WTC11 (cell line): ENCODE measurements at regions not wholly inside any gene's neighbourhood (a gene's known extent, or its start where the extent isn't known, plus 50 kb on each side); places are given as distances from the start of the nearest gene placed in this dataset.
A peak's percentile ranks its signal among the peaks of the same experiment; 100 is the strongest.

Experiments
- ATAC-seq: fragments of 200-7000 bp; cut with Tn5 transposase; 2 replicates; pipeline ENCODE4 v1.10.0; 2021; ENCODE audit warnings: mild to moderate bottlenecking, moderate library complexity
- CTCF ChIA-PET: fragments of 300-600 bp; sonication (Branson Sonifier 250); formaldehyde crosslinking; loops from one replicate; lab custom pipeline; 2021; ENCODE audit warnings: antibody characterized with exemption; lab: Charles Lee
- POLR2A ChIA-PET: fragments of 350-600 bp; sonication (Branson Sonifier 250); formaldehyde crosslinking; loops from one replicate; lab custom pipeline; 2021; ENCODE audit warnings: antibody characterized with exemption; lab: Charles Lee
- DNase-seq: peaks from one replicate; pipeline ENCODE4 v3.0.0; 2021; ENCODE audit warnings: low spot score
- H3K27ac Mint-ChIP-seq: 2 replicates; pipeline ENCODE4 v1.8.0; 2021; ENCODE audit warnings: mixed read lengths
- H3K27me3 Mint-ChIP-seq: 2 replicates; pipeline ENCODE4 v1.8.0; 2021; ENCODE audit warnings: low read depth, mild to moderate bottlenecking, moderate library complexity, mixed read lengths
- H3K36me3 Mint-ChIP-seq: 2 replicates; pipeline ENCODE4 v1.8.0; 2021; ENCODE audit warnings: mixed read lengths
- H3K4me1 Mint-ChIP-seq: 2 replicates; pipeline ENCODE4 v1.8.0; 2022; ENCODE audit warnings: mixed read lengths
- H3K4me3 Mint-ChIP-seq: 2 replicates; pipeline ENCODE4 v1.8.0; 2021; ENCODE audit warnings: mild to moderate bottlenecking, moderate library complexity, mixed read lengths
- H3K9me3 Mint-ChIP-seq: 2 replicates; pipeline ENCODE4 v1.8.0; 2021; ENCODE audit warnings: mixed read lengths
- AR ChIP-seq: fragments of 250-450 bp; sonication (Bioruptor Pico); IDR thresholded peaks from 2 replicates; pipeline ENCODE4 v1.9.0; 2021; ENCODE audit warnings: mild to moderate bottlenecking
- CREB1 ChIP-seq: sonication (generic); formaldehyde crosslinking; IDR thresholded peaks from 2 replicates; pipeline ENCODE4 v1.8.0; 2023; ENCODE audit warnings: mild to moderate bottlenecking, missing genetic modification reagents
- CREM ChIP-seq: sonication (generic); formaldehyde crosslinking; IDR thresholded peaks from 2 replicates; pipeline ENCODE4 v1.8.1; 2022; ENCODE audit warnings: mild to moderate bottlenecking, missing genetic modification reagents, moderate library complexity
- E2F4 ChIP-seq: sonication (generic); formaldehyde crosslinking; IDR thresholded peaks from 2 replicates; pipeline ENCODE4 v1.8.1; 2022; ENCODE audit warnings: low read depth, mild to moderate bottlenecking, moderate library complexity, missing genetic modification reagents, borderline replicate concordance
- E2F5 ChIP-seq: sonication (generic); formaldehyde crosslinking; IDR thresholded peaks from 2 replicates; pipeline ENCODE4 v1.8.1; 2022; ENCODE audit warnings: mild to moderate bottlenecking, moderate library complexity, missing genetic modification reagents
- ETV6 ChIP-seq: sonication (generic); formaldehyde crosslinking; IDR thresholded peaks from 2 replicates; pipeline ENCODE4 v1.8.1; 2022; ENCODE audit warnings: mild to moderate bottlenecking, missing genetic modification reagents
- FOXK1 ChIP-seq: sonication (generic); formaldehyde crosslinking; IDR thresholded peaks from 2 replicates; pipeline ENCODE4 v1.8.0; 2022; ENCODE audit warnings: mild to moderate bottlenecking, moderate library complexity, missing genetic modification reagents
- FOXP4 ChIP-seq: sonication (generic); formaldehyde crosslinking; IDR thresholded peaks from 2 replicates; pipeline ENCODE4 v1.8.0; 2022; ENCODE audit warnings: mild to moderate bottlenecking, missing genetic modification reagents
- GABPB1 ChIP-seq: sonication (generic); formaldehyde crosslinking; IDR thresholded peaks from 2 replicates; pipeline ENCODE4 v1.8.1; 2023; ENCODE audit warnings: mild to moderate bottlenecking, missing genetic modification reagents
- GRHL2 ChIP-seq: fragments of 250-450 bp; sonication (Bioruptor Pico); IDR thresholded peaks from 2 replicates; pipeline ENCODE4 v1.8.0; 2022; ENCODE audit warnings: mild to moderate bottlenecking, moderate library complexity; ENCODE audit not compliant: insufficient replicate concordance, severe bottlenecking
- JAZF1 ChIP-seq: fragments of 250-450 bp; sonication (Bioruptor Pico); IDR thresholded peaks from 2 replicates; pipeline ENCODE4 v1.9.0; 2021; ENCODE audit warnings: moderate library complexity, mild to moderate bottlenecking, inconsistent platforms
- MXD4 ChIP-seq: fragments of 250-450 bp; sonication (Bioruptor Pico); IDR thresholded peaks from 2 replicates; pipeline ENCODE4 v1.8.0; 2021; ENCODE audit warnings: mild to moderate bottlenecking, moderate library complexity, borderline replicate concordance
- OVOL2 ChIP-seq: fragments of 250-450 bp; sonication (Bioruptor Pico); IDR thresholded peaks from 2 replicates; pipeline ENCODE4 v1.9.0; 2021; ENCODE audit warnings: mild to moderate bottlenecking, borderline replicate concordance
- TCF7 ChIP-seq: sonication (generic); formaldehyde crosslinking; IDR thresholded peaks from 2 replicates; pipeline ENCODE4 v1.8.0; 2022; ENCODE audit warnings: mild to moderate bottlenecking, low read depth, missing genetic modification reagents, moderate library complexity
- ZNF423 ChIP-seq: fragments of 250-450 bp; sonication (Bioruptor Pico); IDR thresholded peaks from 2 replicates; pipeline ENCODE4 v2.1.2; 2022; ENCODE audit warnings: mild to moderate bottlenecking, moderate library complexity
- ZNF512 ChIP-seq: sonication (generic); formaldehyde crosslinking; IDR thresholded peaks from 2 replicates; pipeline ENCODE4 v1.8.1; 2022; ENCODE audit warnings: missing genetic modification reagents, borderline replicate concordance
- ZNF532 ChIP-seq: fragments of 250-450 bp; sonication (Bioruptor Pico); IDR thresholded peaks from 2 replicates; pipeline ENCODE4 v1.9.0; 2021; ENCODE audit warnings: mild to moderate bottlenecking, borderline replicate concordance

- H3K27me3 Mint-ChIP-seq: no peaks in the 10 kb centered on the region
- H3K9me3 Mint-ChIP-seq: 0 out of 2 replicates have a peak, but pooled peaks cover 6% of the 10 kb centered on the region
- no peak overlapping the region for H3K4me3 Mint-ChIP-seq
- DNase-seq (no peak), ATAC-seq (no peak)
- H3K27ac Mint-ChIP-seq: no peak overlapping the region
- no peaks in the 10 kb centered on the region for H3K36me3 Mint-ChIP-seq
- ChIA-PET CTCF (interaction anchor here (3.0 kb wide), 1 partner anchor 153 kb away, joined by 11 read pairs; no protein-coding TSS in a partner anchor), POLR2A (no interaction called here)
- peaks cover 5% of the 10 kb centered on the region; the same call in 1 of the 2 replicates for H3K4me1 Mint-ChIP-seq
- TF ChIP-seq TCF7: no peak
- TF ChIP-seq FOXK1 (CRISPR knock-in tag): no peak
- TF ChIP-seq ZNF512: no peak
- no peak for TF ChIP-seq OVOL2 (CRISPR knock-in tag)
- no peak for TF ChIP-seq GABPB1 (CRISPR knock-in tag)
- no peak for TF ChIP-seq CREM (CRISPR knock-in tag)
- TF ChIP-seq FOXP4: no peak
- TF ChIP-seq E2F4 (CRISPR knock-in tag): no peak
- TF ChIP-seq MXD4: no peak
- TF ChIP-seq E2F5 (CRISPR knock-in tag): no peak
- no peak for TF ChIP-seq GRHL2
- no peak for TF ChIP-seq ZNF532
Measured at GRCh38 chr13:27673911-27674310, 52.2 kb downstream of the POLR1D start.

- ChIA-PET CTCF (interaction anchor here (1.2 kb wide), 1 partner anchor 148 kb away, joined by 5 read pairs; no protein-coding TSS in a partner anchor), POLR2A (no interaction called here)
- H3K27me3 Mint-ChIP-seq: no peaks in the 10 kb centered on the region; the same call in 1 of the 2 replicates
- peak; percentile 64 for ATAC-seq
- peak; percentile 16 for DNase-seq
- peaks cover 5% of the 10 kb centered on the region; the same call in 1 of the 2 replicates for H3K4me1 Mint-ChIP-seq
- H3K4me3 Mint-ChIP-seq: no peak overlapping the region
- H3K27ac Mint-ChIP-seq: no peak overlapping the region
- no peaks in the 10 kb centered on the region for H3K9me3 Mint-ChIP-seq
- H3K36me3 Mint-ChIP-seq: no peaks in the 10 kb centered on the region
- TF ChIP-seq ZNF512 (no peak), JAZF1 (CRISPR knock-in tag) (no peak), CREB1 (no peak), CREM (CRISPR knock-in tag) (no peak), ZNF423 (CRISPR knock-in tag) (no peak), AR (CRISPR knock-in tag) (no peak), ETV6 (CRISPR knock-in tag) (no peak)
Measured at GRCh38 chr13:27678306-27679040, 56.8 kb downstream of the POLR1D start.
